Activated CD4-positive, alpha-beta T cell treated with anti-CD3 and anti-CD28 coated beads for 48 hours (primary cell): ENCODE measurements at regions not wholly inside any gene's neighbourhood (a gene's known extent, or its start where the extent isn't known, plus 50 kb on each side); places are given as distances from the start of the nearest gene placed in this dataset.

ENCODE experiments used
- DNase-seq: peaks from one replicate; pipeline ENCODE4 v3.0.0-alpha.2; 2020

GRCh38 chrX:14476205-14476604 is 53.1 kb upstream of the GLRA2 start:
- DNase-seq = no peak

GRCh38 chrX:14449773-14450172 is 79.6 kb upstream of the GLRA2 start:
- no peak for DNase-seq

- no peak for DNase-seq
Observed at GRCh38 chrX:14448406-14448805, 80.9 kb upstream of the GLRA2 start.

DNA sequence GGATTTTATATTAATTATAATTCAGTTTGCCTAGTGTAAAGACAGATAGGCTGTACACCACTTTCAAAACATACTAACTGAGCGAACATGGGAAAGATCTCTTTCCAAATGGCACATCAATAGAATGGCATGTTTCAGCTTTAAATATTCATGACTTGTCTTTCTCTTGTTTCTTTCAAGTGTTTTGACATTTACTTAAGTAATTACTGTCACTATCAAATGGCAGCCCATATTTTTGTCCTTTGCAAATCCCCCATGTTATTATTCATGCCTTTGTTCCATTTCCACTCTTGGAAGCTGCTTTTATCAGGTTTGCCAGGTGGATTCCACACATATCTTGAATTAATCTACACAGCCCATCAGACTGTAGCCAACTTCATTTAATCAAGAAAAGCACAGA is 89.2 kb upstream of the GLRA2 start:
- no peak for DNase-seq

DNA sequence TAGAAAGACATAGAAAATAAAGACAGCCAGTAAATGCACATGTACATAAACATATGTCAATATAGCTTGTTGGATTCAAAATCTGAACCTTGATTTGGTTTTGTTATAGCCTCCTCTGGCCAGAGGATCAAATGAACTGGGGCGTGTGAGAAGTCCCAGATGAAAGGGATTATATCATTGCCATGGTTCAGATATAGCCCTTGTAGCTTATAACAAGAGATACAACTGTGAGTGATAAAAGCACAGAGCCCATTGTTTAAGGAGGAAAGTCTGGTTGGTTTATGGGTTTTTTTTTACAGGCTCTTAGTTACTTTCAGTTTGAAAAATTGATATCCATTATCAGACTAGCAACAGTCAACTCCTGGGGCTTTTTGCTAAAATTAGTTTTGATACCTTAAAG is 101.7 kb upstream of the GLRA2 start:
- DNase-seq = no peak

GRCh38 chrX:14420841-14421240 is 108.5 kb upstream of the GLRA2 start:
- no peak for DNase-seq

- no peak for DNase-seq
Observed at GRCh38 chrX:14412686-14413085, 116.7 kb upstream of the GLRA2 start.

DNA sequence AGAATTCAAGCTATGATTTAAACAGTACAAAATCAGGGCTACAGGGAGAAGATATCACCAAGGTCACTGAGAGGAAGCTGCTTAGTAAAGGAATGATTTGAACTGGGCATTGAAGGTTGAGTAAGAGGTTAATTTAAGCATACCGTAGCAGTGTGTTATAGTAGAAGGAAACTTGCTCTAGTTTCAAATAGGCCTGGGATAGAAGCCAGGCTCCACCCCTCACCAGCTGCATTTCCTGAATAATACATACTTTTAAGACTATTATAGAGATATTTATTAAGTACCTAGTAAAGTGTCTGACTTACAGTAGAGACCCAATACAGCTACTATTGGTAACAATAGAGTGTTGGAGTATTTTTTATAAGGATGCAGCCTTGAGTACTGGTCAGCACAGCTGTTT is 118.0 kb upstream of the GLRA2 start:
- no peak for DNase-seq

- no peak for DNase-seq
Observed at GRCh38 chrX:14409341-14409740, 120.0 kb upstream of the GLRA2 start.

DNA sequence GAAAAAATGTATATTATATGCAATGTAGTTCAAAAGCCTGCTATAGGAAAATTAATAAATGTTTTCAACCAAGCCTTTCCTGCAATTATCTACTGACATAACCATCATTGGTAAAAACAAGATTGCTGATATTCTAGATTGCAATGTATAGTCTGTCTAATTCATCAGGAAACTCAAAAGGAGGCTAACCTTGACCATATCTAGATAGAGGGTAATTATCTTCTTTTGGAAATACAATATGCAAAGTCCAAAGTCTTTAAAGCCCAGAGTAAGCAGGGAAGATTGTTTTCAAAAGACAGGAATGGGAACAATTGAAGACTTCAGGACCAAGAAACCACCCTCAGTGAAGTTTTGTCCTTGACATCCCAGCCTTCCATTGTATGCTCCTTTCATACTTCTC is 123.1 kb upstream of the GLRA2 start:
- no peak for DNase-seq

GRCh38 chrX:14398725-14399124 is 130.6 kb upstream of the GLRA2 start:
- no peak for DNase-seq

DNA sequence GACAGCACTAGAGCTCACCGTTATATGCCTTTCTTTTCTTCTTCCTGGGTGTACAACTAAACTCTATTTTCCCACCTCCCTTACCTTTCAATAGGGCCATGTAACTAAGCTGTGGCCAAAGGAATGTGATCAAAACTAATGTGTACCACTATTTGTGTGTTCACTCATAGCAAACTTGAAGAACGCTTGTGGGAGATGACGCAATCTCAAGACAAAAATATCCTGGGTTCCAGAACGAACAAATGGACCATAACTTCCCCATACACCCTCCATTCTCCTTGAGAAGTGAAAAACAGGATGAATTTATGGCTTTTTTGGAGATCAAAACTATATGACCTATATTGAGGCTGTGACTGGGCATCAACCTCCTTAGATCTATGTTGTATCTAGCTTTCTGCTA is 139.7 kb upstream of the GLRA2 start:
- no peak for DNase-seq

GRCh38 chrX:14386981-14387380 is 142.4 kb upstream of the GLRA2 start:
- no peak for DNase-seq

GRCh38 chrX:14380044-14380443 is 149.3 kb upstream of the GLRA2 start:
- DNase-seq = no peak

- no peak for DNase-seq
Observed at GRCh38 chrX:14377427-14377826, 151.9 kb upstream of the GLRA2 start.

- DNase-seq = no peak
Observed at GRCh38 chrX:14363728-14364127, 165.6 kb upstream of the GLRA2 start.

DNA sequence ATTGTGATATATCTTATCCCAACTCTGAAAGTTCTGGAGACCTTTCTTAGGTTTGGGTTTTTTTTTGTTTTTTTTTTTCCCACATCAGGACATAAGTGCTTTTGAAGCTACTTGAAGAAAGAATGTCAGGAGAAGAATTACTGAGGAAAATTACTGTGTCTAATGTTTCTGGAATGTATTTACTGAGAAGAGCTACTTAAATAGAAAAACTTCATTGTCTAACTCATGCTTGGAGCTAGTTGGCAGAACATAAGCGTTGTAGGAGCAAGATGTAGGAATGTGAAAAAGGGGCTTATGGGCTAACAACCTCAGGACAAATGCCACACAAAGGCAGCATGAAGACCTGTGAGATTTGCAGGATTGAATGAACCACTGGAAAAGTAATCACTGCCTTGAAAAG is 166.6 kb upstream of the GLRA2 start:
- no peak for DNase-seq

DNA sequence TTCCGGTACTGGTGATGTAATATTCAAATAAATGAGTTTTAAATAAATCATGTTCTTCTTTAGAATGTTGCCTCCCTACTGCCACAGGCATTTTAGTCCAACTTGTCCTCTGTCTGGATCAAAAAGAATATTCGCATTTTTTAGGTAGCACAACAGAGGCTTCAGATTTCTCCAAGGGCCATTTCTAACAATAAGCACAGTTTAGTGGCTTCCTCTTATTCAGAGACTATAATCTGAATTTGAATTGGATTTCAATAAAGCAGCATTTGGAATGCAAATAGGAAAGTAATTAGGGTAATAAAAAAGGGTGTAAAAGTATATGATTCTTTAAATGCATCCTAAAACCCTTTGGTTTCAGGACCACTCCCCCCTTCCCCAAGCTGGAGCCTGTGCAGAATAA is 167.9 kb upstream of the GLRA2 start:
- no peak for DNase-seq

DNA sequence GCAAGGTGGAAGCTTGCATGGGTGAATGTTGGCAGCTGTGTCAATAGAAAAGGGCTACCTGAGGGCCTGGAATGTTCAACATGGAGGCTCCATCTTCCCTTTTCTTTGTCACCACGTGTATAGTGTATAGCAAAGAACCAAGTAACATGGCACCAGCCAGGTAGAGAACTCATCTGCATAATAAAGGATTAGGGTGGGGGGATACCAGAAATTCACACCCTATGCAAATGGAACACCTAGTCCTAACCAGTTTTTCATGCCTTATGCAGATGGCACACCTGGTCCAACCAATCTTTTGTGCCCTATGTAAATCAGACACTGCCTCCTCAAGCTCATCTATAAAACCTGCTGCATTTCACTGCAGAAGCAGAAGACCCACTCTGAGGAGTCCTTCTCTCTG is 169.6 kb upstream of the GLRA2 start:
- no peak for DNase-seq

- no peak for DNase-seq
Observed at GRCh38 chrX:14359316-14359715, 170.0 kb upstream of the GLRA2 start.

GRCh38 chrX:14357314-14357713 is 172.0 kb upstream of the GLRA2 start:
- DNase-seq = no peak

DNA sequence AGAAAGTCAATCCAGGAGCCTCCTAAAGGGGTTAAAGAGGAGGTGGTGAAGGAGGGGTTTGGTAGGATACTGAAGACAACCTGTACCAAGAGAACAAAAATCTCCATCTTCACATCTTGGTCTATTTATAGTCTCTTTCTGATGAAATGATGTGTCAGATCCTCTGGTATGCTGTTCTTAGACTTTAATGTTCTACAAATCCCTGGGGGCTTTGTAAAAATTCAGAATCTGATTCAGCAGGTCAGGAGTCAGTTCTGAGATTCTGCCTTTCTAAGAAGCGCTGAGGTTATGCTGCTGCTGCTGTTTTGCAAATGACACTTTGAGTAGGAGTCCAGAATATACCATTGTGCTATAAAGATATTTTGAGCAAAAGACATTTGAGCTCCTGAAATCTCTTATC is 172.9 kb upstream of the GLRA2 start:
- no peak for DNase-seq

DNA sequence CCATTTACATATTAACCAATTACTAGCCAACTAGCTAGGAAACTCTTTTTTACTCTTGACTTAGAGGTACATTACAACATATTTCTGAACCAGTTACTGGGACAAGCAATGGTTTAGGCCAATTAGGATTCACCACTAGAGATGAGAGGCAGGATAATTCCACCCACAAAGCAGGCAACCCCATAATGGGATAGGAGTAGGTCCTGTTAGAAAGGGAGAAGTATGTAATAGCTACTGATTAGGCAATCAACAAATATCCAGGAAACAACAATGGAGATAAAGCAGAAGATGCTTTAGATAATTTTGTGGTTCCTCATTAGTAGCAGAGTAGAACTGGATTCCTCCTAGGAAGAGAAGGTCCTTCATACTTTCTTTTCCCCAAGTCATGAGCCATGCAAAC is 173.8 kb upstream of the GLRA2 start:
- DNase-seq = no peak

GRCh38 chrX:14354521-14354920 is 174.8 kb upstream of the GLRA2 start:
- DNase-seq = no peak

- DNase-seq = no peak
Observed at GRCh38 chrX:14352511-14352910, 176.8 kb upstream of the GLRA2 start.

DNA sequence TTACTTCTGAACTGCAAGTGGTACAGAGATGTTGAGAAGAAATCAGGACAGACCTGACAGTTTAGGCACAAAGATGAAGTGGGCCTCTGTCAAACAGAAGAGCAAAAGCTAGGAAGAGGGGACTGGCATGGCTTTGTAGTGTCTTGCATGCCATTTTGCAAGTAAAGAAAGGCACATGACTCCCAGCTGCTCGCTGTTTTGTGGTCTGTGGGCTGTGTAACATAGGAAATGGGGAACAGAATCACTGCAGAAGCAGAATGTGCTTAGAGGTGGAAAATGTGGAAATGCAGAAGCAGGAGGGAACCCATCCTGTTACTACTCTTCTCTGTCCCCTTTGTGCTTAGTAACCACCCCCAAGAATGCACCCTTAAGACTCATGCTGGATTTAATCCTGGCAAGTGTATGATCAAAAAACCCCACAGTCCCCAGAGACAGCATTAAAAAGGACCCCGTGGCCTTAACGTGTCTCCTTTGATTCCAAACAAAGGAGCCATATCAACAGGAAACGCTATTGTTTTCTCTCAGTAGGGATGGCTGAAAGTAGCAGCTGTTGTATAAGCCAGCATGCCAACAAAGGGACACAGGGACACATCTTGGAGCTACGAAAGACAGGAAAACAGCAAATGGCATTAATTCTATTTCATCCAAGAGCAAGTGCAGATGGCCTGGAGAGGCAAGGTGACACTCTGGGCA is 177.6 kb upstream of the GLRA2 start:
- no peak for DNase-seq
